Retina (tissue), 1 donor: ENCODE measurements at regions not wholly inside any gene's neighbourhood (a gene's known extent, or its start where the extent isn't known, plus 50 kb on each side); places are given as distances from the start of the nearest gene placed in this dataset.
A peak's percentile ranks its signal among the peaks of the same experiment; 100 is the strongest.
"Not testable (repeated sequence)": the region's sequence is repeated elsewhere in the genome, so short reads cannot be mapped to it uniquely, and the experiment has no call there.

Source experiments
- DNase-seq: peaks from one replicate; pipeline ENCODE4 v3.0.0-alpha.2; 2016

DNA sequence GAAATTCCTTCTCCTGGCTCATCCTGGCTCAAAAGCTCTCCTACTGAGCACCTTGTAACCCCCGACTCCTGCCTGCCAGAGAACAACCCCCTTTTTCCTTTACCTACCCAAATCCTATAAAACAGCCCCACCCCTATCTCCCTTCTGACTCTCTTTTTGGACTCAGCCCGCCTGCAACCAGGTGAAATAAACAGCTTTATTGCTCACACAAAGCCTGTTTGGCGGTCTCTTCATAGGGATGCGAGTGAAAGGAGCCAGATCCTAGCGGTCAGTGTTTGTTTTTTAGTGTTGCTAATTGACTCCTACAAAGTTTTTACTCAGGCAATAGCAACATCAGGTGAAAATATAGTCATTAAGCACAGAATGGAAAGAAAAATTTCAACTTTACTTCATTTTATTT is 592.3 kb upstream of the AADAT start:
- not testable (repeated sequence) for DNase-seq

DNA sequence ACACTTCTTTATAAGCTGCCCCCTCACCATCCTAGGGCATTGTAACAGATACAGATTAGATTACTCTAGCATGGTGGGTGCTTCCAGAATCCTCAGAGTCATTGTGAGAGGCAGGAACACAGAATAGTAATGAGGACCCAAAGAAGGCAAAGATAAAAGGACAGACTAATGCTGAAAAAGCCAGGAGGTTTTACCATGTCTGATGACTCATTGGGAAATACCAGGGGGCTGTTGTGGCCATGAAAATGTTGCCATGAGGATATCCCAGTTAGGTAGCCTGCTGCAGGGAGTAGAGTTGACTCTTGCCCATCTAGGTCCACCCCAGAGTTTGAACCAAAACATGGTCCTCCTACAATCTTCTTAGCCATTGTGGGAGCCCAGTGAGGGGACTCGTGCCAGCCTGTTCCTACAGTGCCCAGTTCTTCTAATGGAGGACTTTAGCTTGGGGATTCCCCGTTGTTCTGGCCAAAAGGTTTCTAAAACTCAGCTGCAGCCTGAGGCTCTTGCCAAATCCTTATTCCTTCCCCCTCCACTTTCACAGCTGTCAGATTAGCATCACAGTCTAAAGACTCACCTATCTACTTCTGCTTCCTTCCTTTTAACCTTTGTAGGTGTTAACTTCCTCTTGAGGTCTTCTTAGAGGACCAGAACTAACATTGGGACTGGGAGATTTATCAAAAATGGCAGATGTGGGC is 586.0 kb upstream of the AADAT start:
- no peak for DNase-seq

DNA sequence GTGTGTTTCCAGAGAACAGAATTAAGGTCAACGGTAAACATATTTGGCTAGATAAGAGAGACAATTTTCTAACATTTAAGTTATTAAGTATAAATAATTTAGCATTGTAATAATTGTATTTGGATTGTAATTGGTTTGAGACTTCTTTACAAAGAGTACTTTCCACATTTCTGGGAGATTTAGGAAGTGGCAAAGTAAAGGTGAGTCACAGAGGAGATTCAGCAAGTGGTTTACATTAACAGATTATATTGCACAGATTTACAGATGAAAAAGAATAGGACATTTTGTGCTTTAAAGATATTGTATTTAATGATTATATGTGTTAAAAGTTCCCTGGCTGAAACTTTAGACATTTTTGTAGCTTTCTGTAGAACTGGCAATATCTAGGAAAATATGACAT is 584.4 kb upstream of the AADAT start:
- no peak for DNase-seq

DNA sequence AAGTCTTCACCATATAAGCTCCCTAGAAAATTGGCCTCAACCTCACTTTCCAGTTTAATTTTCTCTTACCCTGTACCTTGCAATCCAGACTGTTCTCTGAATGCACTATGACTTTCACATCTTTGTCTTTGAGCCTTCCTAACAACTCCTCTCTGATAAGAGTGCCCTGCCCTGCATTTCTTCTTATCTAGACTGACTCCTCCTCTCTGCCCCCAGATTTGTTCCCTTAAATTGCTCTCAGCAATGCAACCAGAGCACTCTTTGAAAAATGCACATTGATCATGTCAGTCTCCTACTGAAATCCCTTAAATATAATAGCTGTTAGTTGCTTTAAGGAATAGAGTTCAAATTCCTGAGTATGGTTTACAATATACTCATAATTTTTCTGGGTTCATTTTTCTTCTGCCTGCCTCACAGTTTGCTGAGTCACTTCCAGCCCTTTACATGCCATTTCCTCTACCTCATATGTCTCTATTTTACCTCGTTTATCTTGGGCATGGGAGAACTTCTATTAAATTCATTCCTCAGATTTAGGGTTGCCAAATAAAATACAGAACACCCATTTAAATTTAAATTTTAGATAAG is 582.7 kb upstream of the AADAT start:
- DNase-seq: no peak

DNA sequence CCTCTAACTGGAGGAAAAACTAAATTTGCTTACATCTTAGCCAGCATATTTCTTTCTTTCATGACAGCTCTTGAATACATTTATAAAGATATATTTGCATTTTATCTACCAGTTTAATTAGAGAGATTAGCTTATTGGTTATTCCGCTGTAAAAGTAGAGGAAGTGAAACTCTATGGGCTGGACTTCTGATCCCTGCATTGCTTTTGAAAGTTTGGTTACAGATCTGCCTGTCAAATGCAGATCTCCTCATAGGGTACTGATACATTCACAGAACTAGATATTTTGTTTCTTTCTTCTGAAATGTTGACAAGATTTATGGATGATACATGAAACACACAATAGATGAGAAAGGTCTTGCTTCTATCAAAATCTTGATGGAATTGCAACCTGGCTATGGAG is 581.4 kb upstream of the AADAT start:
- no peak for DNase-seq

DNA sequence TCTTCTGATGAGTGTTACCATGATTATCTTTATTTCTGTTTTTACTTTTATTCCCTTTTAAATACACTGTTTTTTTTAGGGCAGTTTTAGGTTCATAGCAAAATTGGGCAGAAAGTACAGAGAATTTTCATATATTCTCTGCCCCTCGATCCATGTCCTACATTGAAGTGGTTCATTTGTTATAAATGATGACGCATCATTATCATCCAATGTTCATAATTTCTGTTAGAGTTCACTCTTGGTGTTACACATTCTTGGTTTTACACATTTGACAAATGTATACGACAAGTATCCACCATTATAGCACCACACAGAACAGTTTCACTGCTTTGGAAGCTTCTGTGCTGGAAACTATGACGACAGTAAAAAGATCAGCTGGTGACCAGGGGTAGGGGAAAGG is 578.1 kb upstream of the AADAT start:
- no peak for DNase-seq

DNA sequence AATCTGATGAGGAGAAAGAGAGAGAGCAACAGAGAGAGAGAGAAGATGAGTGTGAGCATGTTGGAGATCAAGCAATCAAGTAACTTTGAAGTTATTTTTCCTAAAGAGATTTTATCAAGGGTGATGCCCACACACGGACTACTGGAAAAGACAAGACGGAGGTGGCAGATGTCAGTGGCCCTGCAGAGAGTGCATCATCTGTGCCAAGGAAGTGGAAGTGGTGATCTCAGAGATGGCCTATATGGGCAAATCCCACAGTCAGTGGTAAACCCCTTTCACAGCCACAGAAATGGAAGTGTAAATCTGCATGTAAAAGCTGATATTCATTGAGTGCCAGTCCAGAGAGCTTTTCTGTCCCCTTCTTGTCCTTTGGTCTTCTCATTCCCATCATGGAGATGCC is 577.2 kb upstream of the AADAT start:
- no peak for DNase-seq

DNA sequence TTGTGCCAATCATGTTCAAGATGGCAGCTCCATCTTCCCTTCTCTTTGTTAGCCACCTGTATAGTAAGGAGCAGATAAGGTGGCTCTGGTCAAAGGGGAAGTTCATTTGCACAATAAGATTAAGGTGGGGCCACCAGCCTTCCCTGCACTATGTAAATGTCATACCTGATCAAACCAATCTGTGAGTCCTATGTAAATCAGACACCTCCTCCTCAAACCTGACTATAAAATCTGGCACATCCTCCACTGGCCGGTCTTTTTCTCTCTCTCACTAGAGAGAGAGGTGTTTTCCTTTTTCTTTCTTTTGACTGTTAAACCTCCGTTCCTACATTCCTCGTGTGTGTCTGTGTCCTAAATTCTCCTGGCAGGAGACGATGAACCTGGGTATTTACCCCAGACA is 572.5 kb upstream of the AADAT start:
- DNase-seq: no peak

DNA sequence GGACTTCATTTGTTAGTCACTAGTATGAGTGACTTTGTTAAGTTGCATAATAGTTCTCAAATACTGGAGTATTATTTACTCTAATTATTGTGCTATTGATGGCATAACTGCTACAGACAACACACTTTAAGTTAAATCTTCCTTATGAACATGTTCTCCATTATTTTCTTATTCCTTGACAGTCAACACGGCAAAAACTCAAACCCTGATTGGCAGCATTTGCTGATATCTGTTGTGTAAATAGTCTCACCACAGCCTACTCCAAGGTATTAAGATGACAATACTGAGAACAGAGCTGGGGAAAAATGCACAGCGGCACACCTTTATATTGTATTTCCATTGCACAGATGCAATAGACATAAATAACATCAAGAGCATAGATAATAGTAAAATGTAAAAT is 568.0 kb upstream of the AADAT start:
- DNase-seq: no peak

DNA sequence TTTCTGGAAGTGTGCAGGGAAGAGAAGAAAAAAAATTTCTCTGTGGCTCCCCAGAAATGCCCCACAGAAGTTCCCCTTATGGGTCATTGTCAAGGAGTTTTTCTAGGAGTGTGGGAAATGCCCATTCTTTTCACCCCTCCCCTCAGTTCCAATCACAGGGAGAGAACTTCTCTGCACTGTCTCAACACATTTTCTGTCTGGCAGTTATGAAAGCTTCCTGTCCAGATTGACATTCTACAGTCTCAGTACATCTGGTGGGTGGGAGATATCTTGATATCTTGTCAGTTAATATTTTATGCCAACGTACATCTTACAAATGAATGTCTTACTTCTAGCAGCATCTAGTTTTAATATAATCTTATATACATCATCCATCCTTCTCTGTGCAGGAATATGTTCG is 566.8 kb upstream of the AADAT start:
- DNase-seq: no peak

DNA sequence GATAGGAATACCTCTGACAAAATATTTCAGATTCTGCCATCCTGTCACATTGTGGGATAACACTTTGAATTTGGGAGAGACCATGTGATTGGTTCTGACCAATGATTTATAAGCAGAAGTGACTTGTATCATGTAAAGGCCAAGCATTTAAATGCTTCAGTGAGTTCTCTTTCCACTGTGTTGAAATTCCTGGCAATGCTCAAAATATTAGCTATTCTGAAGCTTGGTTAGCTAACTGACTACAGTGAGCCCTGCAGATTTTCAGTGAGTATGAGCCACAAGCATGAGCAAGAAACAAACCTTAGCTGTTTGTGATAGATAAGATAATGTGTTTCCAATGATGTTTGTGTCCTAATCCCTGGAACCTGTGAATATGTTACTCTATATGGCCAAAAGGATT is 562.8 kb upstream of the AADAT start:
- DNase-seq: no peak

DNA sequence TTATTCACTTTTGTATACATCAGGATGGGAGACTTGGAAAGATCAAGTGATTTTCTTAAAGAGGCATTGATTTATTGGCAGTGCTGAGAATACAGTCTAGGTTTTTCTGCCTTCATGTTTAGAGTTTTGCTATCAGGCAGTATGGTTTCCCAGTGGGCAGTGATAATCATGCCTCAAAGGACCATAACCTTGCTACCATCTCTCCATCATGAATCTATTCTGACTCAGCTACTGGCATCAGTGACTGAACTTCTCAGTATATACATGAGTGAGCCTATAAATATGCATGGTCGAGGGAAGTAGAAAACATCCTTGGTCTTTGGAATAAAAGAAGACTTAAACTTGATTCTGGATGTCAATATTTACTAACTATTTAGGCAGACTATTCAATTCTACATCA is 562.0 kb upstream of the AADAT start:
- DNase-seq: no peak

DNA sequence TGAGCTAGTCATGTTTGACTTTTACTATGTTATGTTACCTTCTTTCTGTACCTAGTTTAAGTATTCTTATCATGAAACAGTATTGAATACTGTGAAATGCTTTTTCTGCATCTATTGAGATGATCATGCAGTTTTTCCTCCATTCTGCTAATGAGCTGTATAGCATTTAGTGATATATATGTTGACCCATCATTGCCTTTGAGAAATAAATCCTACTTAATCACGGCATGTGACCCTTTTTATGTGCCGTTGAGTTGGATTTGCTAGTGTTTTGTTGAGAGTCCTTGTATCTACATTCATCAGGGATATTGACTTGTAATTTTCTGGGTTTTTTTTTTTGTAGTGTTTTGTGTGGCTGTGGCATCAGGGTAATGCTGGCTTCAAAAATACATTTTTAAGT is 537.7 kb upstream of the AADAT start:
- DNase-seq: no peak

DNA sequence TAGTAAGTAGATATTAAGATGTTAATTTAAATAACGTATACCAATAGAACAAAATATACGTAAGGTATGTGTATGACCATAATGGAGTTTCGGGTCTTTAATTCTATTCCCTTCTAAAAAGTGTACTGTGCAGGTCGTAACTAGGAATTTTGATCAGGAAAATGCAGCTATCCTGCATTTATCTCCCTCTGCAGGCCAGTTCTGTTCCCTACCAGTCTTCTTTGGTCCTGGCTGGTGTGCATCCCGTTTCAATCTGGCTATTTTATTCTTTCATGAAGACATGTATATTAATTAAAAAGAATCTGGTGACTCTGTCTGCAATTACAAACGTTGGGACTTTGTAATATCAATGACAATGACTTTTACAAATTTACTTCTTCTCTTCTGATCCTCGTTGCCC is 534.1 kb upstream of the AADAT start:
- DNase-seq: no peak

DNA sequence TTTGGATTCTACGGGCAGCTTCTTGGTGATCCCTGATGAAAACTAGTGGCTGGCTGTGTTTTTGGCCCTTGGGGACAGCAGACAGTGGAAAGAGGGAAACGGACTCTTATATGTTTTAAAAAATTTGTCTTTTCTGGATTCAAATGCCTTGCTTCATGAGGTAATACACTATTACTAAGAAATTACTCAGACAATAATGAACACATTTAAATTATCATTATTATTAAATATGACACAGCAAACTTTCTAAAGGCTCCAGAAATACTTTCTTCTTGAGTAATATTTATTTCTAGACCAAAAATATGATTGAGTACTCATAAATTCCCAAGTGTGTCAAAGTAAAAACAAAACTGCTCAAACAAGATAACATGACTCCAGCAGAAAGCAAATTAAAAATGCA is 520.7 kb upstream of the AADAT start:
- no peak for DNase-seq

DNA sequence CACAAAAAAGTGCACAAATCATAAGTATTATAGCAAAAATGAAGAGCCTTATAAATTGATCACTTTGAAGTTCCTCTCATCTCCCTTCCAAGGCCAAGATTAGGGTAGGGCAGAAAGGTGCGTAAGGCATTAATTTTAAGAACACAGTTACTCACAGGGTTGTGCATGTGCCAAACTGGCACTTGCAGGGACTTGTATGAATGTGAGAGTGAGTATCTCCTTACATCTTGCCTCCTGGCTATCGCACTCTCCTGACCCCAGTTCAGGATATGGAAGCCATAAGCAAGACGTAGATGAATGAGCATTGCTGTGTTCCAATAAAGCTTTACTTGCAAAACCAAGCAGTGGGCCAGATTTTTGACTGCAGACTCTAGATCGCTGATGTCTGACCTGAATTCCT is 510.1 kb upstream of the AADAT start:
- DNase-seq: no peak

DNA sequence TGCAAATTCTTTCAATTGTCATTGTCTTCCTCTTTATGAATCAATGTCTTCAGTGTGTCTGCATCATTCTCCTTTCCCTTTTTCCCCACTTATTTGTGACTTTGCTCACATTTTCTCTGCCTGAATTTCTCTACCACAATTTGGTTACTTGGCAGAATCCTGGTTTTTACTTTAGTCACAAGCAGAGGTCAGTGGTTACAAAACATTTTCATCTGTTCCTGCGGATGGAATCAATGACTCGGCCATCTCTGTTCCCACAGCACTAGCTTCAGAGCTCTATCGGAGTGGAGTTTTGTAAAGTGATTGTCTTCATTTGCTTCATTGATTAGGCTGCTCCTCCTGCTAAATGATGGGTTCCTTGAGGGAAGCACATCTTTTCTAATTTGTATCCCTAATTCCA is 501.3 kb upstream of the AADAT start:
- DNase-seq: no peak

DNA sequence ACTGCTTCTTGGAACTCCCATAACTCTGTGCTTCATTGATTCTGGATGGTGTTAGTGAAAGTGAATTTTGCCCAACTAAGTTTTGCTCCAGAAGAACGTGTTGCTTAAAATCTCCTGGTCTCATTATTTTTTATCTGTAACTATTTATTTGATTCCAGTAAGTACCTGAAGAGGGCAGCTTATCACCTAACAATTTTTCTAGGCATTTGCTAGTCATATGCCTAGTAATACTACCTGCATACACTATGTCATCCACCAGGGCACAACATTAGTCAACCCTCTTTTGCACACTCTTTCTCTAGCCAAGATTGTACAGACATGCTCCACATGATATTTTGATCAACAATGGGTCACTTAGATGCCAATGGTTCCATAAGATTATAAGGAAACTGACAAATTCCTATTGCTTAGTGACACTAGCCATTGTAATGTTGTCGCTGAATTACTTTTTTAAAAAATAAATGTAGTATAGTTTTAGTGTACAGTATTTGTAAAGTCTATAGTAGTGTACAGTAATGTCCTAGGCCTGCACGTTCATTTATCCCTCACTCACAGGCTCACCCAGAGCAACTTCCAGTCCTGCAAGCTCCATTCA is 499.9 kb upstream of the AADAT start:
- DNase-seq: peak; percentile 4

DNA sequence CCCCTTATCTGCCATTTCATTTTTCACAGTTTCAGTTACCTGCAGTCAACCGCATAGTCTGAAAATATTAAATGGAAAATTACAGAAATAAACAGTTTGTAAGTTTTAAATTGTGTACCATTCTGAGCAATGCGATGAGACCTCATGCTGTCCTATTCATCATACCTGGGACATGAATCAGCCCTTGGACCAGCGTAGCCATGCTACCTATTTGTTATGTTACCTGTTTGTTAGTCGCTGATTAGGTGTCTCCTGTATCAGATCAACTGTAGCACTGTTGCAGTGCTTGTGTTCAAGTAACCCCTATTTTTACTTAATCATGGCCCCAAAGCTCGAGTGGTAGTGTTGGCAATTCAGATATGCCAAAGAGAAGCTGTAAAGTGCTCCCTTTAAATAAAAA is 492.2 kb upstream of the AADAT start:
- no peak for DNase-seq

DNA sequence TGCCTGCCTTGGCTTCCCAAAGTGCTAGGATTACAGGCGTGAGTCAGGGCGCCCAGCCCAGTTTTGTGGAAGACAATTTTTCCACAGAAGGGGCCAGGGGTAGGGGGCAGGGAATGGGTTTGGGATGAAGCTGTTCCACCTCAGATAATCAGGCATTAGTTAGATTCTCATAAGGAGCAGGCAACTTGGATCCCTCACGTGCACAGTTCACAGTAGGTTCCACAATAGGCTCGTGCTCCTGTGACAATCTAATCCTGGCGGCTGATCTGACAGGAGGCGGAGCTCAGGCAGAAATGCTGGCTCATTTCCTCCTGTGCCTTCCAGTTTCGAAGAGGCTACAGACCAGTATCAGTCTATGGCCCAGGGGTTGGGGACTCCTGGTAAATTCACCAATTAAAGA is 491.6 kb upstream of the AADAT start:
- no peak for DNase-seq

DNA sequence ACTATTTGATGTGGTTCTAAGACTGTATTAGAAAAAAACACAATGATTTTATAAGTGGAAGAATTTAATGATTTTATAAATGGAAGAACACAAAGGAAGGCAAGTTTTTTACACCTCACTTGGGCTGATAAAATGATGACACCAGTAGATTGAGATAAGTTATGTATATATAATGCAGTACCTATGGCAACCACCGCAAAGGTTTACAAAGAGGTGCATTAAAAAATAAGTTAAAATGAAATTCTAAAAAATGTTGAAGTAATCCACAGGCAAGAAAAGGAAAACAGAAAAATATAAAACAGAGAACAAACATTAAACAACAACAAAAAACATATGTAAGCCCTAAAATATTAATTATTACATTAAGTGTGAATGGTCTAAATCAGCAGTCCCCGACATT is 490.9 kb upstream of the AADAT start:
- no peak for DNase-seq

DNA sequence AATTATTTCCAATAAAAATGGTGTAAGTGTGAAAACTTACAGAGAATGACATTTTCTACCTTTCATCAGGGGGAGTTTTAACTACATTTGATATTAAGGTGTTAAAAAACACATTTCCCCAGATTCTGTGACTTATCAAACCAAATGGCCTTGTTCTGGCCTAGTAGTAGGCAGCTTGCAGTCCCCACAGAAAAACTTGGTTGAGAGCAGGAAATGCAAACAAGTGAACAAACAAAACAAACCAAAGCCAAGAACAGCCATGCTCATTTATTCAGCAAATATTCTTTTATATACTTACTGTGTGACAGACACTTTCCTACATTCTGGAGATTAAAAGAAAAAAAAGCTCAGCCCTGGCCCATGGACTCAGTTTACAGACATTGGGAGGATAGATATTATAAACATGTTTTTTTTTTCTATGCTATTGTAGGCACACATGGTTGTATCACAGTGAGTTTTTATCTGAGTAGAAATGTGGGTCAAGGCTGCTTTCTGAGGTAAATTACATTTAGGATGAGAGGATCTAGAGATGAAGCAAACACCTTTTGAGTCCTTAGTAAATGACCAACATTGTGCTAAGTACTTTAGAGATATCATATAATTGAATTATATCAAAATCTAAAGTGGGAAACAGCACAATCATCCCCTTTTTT is 449.2 kb upstream of the AADAT start:
- DNase-seq: no peak

DNA sequence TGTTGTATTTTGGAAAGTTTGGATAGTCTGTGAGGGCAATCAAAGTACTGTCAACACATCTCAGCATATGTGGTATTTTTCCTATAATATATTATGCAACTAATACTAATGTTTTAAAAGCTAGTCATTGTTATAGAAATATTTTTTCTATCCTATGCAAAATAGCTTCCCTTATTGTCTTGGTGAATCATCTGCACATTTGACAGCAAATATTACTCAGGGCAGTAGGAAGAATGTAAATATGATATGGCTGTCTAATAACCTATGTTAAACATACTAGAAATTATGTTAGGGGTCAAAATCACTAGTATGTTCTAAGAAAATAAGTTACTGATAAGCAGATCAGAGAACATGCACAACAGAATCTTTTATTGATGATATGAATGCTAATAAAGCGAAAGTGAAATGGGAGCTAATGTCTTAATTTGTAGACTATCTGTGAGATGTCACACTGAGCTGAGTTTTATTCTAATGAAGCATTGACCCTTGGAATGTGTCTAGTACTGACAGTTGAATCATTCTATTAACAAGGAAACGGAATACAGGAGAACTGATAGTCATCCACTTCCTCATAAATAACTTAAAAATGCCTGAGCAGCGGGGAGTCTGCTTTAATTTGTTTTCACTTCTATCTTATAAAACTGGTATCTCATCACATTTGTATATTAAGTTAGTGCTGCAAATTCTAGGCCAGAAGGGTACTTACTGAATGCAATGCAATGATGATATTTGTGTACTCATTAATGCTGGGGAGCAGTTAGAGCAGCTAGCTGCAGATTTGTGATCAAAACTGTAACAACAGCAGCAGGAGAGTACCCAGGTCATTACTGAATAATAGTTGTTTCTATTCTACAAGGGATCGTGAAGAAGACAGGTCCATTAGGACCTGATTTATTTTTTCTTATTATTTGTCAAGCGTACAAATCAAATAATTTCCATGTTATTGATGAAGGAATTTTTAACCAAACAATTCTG is 440.3 kb upstream of the AADAT start:
- DNase-seq: peak; percentile 14
